Astrocyte of the cerebellum (primary cell): ENCODE measurements at regions not wholly inside any gene's neighbourhood (a gene's known extent, or its start where the extent isn't known, plus 50 kb on each side); places are given as distances from the start of the nearest gene placed in this dataset.

ENCODE experiments used
- DNase-seq: peaks from one replicate; pipeline ENCODE4 v3.0.0-alpha.2; 2011; ENCODE audit warnings: low read depth
- H3K4me3 ChIP-seq: 2 replicates; pipeline ENCODE4 v1.5.1; 2011; ENCODE audit warnings: mild to moderate bottlenecking, low read depth, low read length, moderate library complexity
- CTCF ChIP-seq: IDR thresholded peaks from 2 replicates; pipeline ENCODE4 v1.5.1; 2012; ENCODE audit warnings: low read length, low read depth, moderate library complexity, mild to moderate bottlenecking; ENCODE audit errors: missing control alignments
- in situ Hi-C: cut with HindIII; loops from 2 replicates; pipeline ENCODE4 v1.10.0; 2017; ENCODE audit warnings: low sequenced_read_pairs

GRCh38 chr10:128420623-128421022 lies 294.4 kb upstream of the MKI67 start:
- DNase-seq: no peak
- no peak for TF ChIP-seq CTCF
- in situ Hi-C loops: no loop called here
- no peak overlapping the region for H3K4me3 ChIP-seq

- TF ChIP-seq CTCF: no peak
- in situ Hi-C loops: no loop called here
- H3K4me3 ChIP-seq: no peak overlapping the region
- no peak for DNase-seq
Observed at GRCh38 chr10:128421371-128422160, 295.3 kb upstream of the MKI67 start.

- TF ChIP-seq CTCF: no peak
- in situ Hi-C loops: no loop called here
- H3K4me3 ChIP-seq: no peak overlapping the region
- no peak for DNase-seq
Observed at GRCh38 chr10:128422190-128422589, 296.0 kb upstream of the MKI67 start.

- in situ Hi-C loops: no loop called here
- no peak overlapping the region for H3K4me3 ChIP-seq
- DNase-seq: no peak
- no peak for TF ChIP-seq CTCF
Observed at GRCh38 chr10:128422999-128423398, 296.8 kb upstream of the MKI67 start.

GRCh38 chr10:128429321-128429720 lies 303.1 kb upstream of the MKI67 start:
- TF ChIP-seq CTCF: no peak
- H3K4me3 ChIP-seq: no peak overlapping the region
- in situ Hi-C loops: no loop called here
- no peak for DNase-seq

GRCh38 chr10:128429835-128430513 lies 303.8 kb upstream of the MKI67 start:
- no peak overlapping the region for H3K4me3 ChIP-seq
- no peak for TF ChIP-seq CTCF
- in situ Hi-C loops: no loop called here
- DNase-seq: no peak
